DMS53 treated with DMSO at 0.1 percent for 48 hours (cell line): ENCODE measurements at regions not wholly inside any gene's neighbourhood (a gene's known extent, or its start where the extent isn't known, plus 50 kb on each side); places are given as distances from the start of the nearest gene placed in this dataset.

Source experiments
- DNase-seq: peaks from one replicate; lab custom pipeline; 2025; ENCODE audit not compliant: unreplicated experiment; lab: John Stamatoyannopoulos, UW

DNA sequence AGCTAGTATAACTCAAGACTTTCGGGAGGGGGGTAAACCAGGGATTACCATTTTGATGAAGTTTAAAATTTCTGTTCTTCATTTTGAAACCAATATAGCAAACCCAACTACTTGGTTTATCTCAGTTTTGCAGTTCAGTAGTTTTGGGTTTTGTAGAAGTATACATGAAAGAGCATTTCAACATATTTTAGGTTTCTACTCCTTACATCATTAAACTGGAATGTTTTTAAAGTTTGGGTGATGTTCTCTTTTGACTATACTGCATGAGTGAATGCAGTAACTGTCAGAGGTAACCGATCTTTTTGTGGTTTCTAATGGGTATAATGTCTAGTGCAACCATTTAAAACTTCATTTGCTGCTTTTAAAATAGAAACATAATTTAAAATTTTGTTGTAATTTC, 248.3 kb upstream of the MAD2L1 start:
- no peak for DNase-seq

DNA sequence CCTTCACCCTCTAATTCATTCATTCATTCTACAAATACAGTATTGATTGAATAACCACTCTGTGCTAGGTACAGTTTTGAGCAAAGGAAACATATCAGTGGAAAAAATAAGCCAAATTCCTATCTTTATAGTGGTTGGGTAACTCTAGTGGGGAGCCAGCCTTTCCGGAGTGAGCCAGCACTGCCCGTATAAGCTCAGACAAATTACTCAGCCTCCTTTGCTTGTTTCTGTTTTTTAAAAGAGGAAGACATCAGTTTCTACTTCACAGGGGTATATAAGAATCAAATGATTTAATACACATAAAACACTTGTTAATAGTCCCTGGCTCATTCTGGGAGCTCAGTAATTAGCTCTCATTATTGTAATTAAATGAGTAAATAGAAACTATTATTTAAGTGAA, 238.2 kb upstream of the MAD2L1 start:
- no peak for DNase-seq

DNA sequence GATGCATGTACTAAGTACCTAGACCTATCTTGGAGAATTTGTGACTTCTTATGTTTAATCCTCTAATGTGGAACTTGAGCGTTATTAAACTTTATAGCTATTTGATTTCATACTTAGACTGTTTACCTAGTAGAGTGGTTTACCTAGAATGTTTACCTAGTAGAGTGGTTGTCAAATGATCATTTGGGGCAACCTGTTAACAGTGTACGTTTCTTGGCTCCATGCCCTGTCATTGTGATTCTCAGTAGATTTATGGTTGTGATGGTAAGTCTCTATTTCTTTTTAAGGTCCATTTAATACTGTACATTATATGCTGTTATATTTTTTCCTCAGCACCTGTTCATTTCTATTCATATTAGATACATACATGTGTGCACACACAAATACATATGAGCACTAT, 233.0 kb upstream of the MAD2L1 start:
- DNase-seq = peak; percentile 71

- DNase-seq = no peak
These were observed 226.7 kb upstream of the MAD2L1 start for GRCh38 chr4:120293341-120293740.

GRCh38 chr4:120291541-120291940, 224.9 kb upstream of the MAD2L1 start:
- no peak for DNase-seq

DNA sequence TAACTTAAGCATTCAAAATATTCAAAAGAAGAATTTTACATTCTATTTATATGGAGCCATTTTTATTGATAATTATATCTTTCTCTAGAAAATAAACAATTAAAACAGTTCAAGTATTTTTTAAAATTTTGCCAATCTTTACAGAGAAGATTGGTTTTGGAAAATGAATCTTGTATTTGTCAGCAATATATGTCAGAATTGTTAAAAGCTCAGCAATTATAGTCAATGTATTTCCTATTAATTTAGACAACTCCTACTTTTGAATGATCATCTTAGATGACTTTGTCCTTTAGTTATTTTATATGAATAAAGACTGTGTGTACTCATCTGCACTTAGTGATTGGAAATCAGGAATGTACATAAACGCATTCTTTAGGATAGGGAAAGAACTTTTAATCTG, 223.9 kb upstream of the MAD2L1 start:
- DNase-seq = no peak

DNA sequence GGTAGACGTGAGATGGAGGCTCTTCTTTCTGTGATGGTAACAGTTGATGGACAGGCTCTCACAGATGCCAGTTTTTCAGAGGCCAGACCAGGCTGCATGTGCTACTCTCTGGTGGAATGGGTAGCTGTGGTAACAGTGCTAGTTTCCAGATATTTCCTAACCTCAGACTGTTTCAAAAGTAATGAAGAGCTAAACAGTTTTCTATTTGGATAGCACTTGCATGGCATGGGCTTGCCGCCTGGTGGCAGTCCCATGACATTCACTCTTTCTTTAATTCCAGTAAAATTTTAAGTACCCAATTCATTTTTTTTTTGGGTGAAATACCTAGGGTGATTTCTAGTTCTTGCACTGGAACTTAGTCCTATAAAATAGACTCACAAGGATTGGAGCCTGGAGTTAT, 220.2 kb upstream of the MAD2L1 start:
- no peak for DNase-seq

- no peak for DNase-seq
These were observed 214.9 kb upstream of the MAD2L1 start for GRCh38 chr4:120281581-120281980.

- DNase-seq = no peak
These were observed 210.7 kb upstream of the MAD2L1 start for GRCh38 chr4:120277391-120277790.

DNA sequence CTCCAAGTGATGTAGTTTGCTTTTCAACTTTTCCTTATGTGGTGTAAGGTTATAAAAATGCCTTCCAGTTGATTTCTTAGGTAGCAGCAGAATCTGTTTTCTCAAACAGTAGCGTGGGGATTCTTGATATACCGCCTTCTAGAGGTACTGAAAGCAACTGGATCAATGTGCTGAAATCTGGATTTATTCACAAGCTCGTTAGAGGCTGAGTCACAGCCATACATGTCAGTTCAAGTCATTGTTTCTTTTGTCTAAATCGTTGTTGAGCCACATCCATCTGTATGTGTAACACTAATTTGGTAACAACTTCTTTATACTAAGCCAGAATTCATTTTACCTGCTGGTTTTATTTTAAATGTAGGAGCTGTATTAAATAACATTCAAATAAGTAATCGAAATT, 200.0 kb upstream of the MAD2L1 start:
- DNase-seq = no peak

GRCh38 chr4:120263618-120264017, 197.0 kb upstream of the MAD2L1 start:
- no peak for DNase-seq

GRCh38 chr4:120261117-120261516, 194.5 kb upstream of the MAD2L1 start:
- DNase-seq = no peak

GRCh38 chr4:120256112-120256775, 189.6 kb upstream of the MAD2L1 start:
- DNase-seq = peak; percentile 8

DNA sequence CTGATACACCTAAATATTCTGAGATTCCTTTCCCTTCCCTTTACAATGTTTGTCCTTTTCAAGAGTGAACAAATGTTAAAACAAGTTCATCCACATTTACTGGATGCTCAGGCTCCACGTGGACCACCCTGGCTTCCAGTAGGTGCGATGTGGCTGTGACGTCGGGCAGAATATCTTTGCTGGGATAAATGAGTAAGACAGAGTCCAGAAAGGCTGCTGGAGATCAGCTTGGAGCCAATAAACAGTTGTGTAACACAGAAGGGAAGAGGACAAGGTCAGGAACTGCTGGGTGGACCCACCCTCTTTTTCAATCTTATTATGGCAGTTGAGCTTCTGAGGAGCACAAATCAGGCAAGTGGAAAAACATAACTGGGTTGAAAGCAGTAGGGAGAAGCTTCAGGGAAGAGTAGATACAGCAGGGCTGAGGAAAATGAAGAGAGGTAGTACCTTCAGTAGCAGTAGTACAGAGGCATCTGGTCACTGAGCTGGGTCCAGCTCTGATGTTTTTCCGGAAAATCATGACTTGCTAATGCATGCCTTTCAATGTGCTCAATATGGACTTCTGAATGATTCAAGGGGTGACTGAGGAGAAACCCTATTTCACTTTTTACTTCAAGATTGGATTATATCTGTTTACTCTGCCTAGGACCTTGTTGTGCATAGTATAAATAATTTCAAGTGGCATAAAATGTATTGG, 171.8 kb upstream of the MAD2L1 start:
- no peak for DNase-seq

DNA sequence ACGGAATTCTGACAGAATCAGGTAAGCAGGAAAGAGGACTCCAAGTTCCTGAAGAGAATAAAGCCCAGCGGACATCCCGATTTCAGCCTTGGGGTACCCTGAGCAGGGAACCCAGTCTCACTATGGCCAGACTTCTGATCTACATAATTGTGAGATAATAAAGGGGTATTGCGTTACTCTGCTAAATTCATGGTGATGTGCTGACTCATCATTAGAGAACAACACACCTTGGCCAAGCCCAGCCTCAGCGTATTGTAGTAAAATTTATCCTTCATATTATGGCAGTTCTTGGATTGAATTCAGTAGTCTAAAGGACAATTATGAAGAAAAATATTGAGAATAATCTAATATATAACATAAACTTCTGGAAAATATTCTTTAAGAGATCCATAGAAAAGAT, 170.2 kb upstream of the MAD2L1 start:
- DNase-seq = no peak

DNA sequence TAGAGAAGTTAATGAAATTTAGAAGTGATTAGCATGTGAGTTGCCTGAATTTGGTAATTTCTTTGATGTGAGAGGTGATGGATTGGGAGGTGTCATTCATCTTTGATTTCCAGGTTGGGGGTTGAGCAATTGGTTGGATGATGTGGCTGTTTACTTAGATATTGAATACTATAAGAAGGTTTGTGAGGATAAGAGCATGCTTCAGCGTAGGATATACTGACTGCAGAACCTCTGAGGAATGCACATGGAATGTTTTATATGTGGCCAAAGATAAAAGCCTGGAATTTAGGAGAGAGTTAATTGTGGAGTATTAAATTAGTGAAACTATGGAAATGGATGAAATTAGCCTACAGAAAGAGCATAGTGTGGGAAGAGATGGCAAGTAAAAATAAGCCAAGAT, 165.4 kb upstream of the MAD2L1 start:
- DNase-seq = no peak

DNA sequence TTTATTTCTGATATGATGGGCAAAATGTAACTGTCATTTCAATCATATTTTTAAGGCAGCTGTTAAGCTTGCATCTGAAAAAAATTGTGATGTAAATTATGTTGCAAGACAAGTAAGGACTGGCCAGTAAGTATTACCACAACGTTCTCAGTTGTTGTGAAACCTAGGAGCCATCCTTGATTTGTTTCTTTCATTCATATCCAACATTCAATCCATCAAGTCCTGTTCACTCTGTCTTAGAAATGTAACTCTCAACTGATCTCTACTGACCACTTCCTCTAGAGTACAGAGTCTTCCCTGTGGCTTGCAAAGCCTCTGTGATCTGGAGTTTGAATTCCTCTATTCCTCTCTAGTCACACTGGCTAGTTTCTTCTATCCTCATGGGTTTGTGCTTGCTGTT, 161.4 kb upstream of the MAD2L1 start:
- DNase-seq = no peak

GRCh38 chr4:120227554-120227953, 160.9 kb upstream of the MAD2L1 start:
- DNase-seq = no peak

- no peak for DNase-seq
These were observed 158.9 kb upstream of the MAD2L1 start for GRCh38 chr4:120225527-120225926.

DNA sequence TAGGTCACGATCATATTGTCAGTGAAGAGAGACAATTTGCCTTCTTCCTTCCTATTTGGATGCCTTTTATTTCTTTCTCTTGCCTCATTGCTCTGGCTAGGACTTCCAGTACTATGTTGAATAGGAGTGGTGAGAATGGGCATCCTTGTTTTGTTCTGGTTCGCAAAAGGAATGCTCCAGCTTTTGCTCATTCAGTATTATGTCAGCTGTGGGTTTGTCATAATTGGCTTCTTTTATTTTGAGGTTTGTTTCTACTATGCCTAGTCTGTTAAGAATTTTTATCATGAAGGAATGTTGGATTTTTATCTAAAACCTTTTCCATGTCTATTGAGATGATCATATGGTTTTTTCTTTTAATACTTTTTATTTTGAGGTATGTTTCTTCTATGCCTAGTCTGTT, 152.3 kb upstream of the MAD2L1 start:
- no peak for DNase-seq

- DNase-seq = no peak
These were observed 148.7 kb upstream of the MAD2L1 start for GRCh38 chr4:120215350-120215749.

DNA sequence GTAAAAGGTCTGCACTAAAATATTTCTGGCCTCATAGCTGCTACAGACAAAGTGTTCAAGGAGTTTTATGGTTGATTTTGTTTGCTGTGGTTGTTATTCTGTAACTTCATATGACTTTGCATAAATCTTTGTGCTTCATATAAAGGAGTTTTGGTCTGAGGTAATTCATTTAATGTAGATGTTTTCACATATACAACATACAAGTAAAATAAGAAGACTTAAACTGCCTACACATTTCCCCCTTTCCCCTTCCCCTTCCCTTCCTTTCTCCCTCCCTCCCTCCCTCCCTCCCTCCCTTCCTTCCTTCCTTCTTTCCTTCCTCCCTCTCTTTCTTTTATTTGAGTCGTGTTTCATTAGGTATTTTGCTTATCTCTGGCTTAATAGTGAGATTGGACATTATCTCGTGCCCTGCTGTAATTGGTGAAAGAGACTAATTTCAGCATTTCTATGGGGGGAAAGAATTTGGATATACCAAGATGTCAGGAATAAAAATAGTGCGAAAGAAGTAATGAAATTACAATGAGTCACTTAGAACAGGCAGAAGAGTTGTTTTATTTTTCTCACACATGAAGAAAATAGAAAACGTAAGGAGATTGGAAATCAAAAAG, 144.9 kb upstream of the MAD2L1 start:
- DNase-seq = no peak

DNA sequence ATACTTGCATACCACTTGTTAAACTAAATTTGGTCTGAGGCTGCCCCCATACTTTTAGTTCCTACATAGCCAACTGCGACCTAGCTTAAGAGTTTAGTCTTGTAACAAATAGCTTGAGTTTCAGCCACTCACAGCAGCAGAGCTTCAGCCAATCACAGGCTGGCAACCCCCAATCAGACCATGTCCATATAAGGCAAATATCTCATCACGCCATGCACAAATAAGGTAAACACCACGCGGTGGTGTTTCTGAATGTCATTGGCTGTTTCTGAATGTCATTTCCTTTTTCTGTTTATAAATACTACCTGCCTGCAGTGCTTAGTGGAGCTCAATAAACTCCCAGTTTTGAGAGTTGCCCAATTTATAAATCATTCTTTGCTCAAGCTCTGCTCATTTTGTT, 143.1 kb upstream of the MAD2L1 start:
- no peak for DNase-seq
